VCaP (cell line): ENCODE measurements at regions not wholly inside any gene's neighbourhood (a gene's known extent, or its start where the extent isn't known, plus 50 kb on each side); places are given as distances from the start of the nearest gene placed in this dataset.
"Not testable (repeated sequence)": the region's sequence is repeated elsewhere in the genome, so short reads cannot be mapped to it uniquely, and the experiment has no call there.

ENCODE experiments used
- H3K27ac ChIP-seq: fragments of 450-650 bp; 2 replicates; pipeline ENCODE4 v1.5.1; 2017
- TF ChIP-seq, protein P1 (sequence below): fragments of 450-650 bp; conservative IDR thresholded peaks from 2 replicates; pipeline ENCODE4 v1.5.1; 2017; ENCODE audit warnings: mild to moderate bottlenecking, moderate library complexity

DNA sequence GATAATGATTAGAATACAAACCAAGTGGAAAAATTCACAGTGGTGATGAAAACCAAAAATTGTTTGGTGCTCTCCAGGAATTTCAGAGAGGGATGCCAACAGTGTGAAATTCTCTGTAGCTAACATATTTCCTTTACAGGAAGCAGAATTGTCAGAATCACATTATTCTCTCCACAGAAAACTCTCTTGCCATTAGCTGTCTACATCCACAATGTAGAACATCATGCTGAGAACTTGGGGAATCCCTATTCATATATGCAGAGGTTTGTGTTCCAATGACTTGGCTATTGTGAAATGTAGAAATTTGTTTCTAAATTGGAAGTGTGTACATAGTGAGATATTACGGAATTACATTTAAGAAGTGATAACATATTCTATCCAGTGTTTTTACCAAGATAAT, 142.0 kb downstream of the PCDH7 start:
- TF ChIP-seq, protein P1, sequence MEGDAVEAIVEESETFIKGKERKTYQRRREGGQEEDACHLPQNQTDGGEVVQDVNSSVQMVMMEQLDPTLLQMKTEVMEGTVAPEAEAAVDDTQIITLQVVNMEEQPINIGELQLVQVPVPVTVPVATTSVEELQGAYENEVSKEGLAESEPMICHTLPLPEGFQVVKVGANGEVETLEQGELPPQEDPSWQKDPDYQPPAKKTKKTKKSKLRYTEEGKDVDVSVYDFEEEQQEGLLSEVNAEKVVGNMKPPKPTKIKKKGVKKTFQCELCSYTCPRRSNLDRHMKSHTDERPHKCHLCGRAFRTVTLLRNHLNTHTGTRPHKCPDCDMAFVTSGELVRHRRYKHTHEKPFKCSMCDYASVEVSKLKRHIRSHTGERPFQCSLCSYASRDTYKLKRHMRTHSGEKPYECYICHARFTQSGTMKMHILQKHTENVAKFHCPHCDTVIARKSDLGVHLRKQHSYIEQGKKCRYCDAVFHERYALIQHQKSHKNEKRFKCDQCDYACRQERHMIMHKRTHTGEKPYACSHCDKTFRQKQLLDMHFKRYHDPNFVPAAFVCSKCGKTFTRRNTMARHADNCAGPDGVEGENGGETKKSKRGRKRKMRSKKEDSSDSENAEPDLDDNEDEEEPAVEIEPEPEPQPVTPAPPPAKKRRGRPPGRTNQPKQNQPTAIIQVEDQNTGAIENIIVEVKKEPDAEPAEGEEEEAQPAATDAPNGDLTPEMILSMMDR = no peak
- no peak overlapping the region for H3K27ac ChIP-seq

DNA sequence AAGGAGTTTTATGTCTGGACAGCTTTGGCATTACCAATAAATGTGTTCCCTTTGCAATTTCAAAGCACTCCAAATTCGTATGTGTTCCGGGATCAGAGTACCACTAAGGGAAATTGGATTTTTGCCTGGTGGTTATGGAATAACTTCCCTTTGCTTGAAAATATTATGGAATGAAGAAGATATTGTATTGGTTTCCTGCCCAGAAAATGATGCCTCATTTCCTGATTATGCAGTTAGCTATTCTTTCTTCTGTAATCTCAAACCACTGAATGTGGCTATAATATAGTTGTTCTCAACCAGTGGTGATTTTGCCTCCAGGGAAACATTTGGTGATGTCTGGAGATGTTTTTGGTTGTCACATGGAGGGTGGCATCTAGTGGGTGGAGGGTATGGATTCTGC, 142.9 kb downstream of the PCDH7 start:
- no peak overlapping the region for H3K27ac ChIP-seq

DNA sequence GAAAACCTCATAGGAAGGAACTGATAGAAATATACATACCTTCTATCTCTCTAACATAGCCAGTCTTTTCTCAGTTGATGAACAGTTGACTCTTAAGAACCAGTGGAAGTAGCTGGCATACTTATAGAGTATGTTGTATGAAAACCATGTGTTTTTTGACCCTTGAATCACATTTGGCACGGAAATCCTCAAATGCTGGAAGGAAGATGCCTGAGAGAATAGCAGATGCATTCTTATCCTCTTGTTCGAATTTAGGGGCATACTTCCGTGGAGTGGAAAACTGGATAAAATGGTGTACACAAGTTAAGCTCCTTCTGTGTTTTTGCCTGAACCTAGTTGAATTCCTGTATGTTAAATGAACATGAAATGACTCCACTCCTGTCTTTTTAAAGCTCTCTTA, 145.5 kb downstream of the PCDH7 start:
- no peak overlapping the region for H3K27ac ChIP-seq
- TF ChIP-seq, protein P1 = no peak

More for the DNA sequence above, 142.9 kb downstream of the PCDH7 start:
- TF ChIP-seq, protein P1 = no peak

DNA sequence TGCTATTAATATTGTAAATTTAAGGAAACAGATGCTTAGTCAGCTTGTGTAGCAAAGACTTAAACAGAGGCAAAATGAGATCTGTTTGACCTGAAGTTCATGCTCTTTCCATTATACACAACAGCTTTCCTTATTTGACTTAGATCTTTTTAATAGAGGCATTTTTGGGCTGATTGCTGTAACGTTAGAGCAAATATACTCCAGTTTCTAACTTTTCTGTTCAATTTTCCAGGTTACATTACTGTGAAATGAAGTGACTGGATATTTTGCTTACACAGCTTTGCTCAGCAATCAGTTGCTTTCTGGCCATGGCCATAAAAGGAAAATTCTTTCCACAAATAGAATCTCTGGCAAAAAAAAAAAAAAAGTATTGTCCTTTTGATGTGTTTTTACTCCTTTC, 146.2 kb downstream of the PCDH7 start:
- no peak overlapping the region for H3K27ac ChIP-seq
- TF ChIP-seq, protein P1 = no peak

DNA sequence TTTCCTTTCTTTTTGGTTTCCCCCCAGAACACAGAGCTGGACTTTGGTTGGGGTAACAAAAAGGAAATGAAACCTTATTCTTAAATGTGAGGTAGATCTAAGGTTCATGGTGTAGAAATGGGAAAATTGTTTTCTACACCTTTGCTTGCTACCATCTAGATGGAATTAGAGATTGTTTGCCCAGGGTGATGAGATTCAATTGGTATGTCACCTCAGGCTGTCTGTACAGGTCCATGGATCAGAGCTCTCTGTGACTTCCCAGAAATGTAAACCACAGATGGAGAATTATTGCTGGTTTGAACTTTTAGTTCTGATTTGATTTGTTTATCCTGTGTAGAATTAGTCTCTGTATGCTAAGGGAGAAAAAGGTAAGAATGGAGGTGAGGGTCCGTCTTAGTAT, 146.7 kb downstream of the PCDH7 start:
- TF ChIP-seq, protein P1 = no peak
- H3K27ac ChIP-seq = no peak overlapping the region

DNA sequence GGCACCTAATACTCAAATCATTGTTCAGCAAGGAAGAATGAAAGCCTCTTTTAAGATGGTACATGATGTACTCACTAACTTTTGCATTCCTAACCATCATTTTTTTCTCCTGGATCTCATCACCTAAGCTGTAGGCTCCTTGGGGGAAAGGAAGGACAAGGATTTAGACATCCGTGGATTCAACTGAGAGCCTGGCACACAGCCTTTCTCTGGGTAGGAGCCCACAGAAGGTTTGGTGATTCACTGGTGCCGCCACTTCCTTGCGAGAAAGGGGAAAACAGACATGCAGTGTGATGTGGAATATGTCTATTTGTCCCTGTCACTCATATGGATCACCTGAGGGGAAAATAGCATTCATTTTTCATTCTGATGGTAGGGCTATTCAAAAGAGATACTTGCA, 147.3 kb downstream of the PCDH7 start:
- no peak overlapping the region for H3K27ac ChIP-seq
- TF ChIP-seq, protein P1 = no peak

DNA sequence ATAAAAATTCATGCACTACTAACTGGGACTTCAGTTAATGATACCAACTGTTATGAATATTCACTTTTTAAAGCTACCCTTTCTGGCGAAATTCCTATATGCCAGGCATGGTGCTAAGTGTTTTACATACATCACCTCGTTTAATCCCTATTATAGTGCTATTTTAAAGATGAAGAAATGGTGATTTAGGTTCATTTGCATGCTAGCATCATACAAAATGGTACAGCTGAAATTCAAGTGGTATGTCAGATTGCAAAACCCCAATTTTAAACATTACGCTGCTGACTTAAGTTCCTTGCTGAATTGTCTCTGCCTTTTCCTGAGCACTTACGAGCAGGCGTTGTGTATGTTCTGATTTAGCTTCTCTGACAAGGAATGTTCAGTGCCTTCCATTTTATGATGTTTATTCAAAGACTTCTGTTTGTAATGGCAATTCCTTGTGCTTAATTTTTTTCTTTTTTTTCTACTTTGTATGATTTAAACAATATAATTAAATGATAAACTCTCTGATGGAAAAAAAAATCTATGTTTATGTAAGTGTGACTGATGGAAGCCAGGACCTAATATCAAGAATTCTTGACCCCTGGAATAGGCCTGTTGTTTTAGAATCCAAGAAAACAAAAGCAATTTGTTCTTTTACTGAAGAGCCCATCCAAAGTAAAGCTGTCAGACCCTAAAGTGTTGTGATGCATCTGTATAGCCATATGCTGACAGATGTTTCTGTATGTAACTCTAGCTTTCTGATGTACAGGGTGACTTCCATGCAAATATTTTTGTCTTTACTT, 148.1 kb downstream of the PCDH7 start:
- TF ChIP-seq, protein P1 = no peak
- no peak overlapping the region for H3K27ac ChIP-seq

DNA sequence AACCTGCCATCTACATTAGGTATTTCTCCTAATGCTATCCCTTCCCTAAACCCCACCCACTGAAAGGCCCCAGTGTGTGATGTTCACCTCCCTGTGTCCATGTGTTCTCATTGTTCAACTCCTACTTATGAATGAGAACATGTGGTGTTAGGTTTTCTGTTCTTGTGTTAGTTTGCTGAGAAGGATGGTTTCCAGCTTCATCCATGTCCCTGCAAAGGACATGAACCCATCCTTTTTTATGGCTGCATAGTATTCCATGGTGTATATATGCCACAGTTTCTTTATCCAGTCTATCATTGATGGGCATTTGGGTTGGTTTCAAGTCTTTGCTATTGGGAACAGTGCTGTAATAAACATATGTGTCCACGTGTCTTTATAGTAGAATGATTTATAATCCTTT, 149.2 kb downstream of the PCDH7 start:
- not testable (repeated sequence) for H3K27ac ChIP-seq
